Right lobe of liver (tissue), 4 donors: ENCODE measurements at regions not wholly inside any gene's neighbourhood (a gene's known extent, or its start where the extent isn't known, plus 50 kb on each side); places are given as distances from the start of the nearest gene placed in this dataset.

ENCODE experiments used
- CTCF ChIP-seq, 4 donors: fragments of 200-600 bp in 3 of 4; fragments of 450-650 bp in 1 of 4; IDR thresholded peaks; one replicate each; pipeline versions ENCODE4 v1.5.1 to v1.8.0; 2016 to 2022; ENCODE audit warnings: antibody characterized with exemption in 4 of 4, mild to moderate bottlenecking in 2 of 4
- POLR2A ChIP-seq: fragments of 450-650 bp; IDR thresholded peaks from one replicate; pipeline ENCODE4 v1.6.1; 2017; ENCODE audit warnings: antibody characterized with exemption, mild to moderate bottlenecking
- donor health status: DM: no; HTN: no; CAD: no.
- donor health status: DM: no; HTN: no; CAD: no.
- donor health status: DM: no; HTN: yes; CAD: no.

- TF ChIP-seq CTCF (IDR thresholded peaks at IDR 0.05) (no peak), POLR2A (no peak)
Measured at GRCh38 chr1:63718541-63718970, 55.3 kb upstream of the ROR1 start.
